IMR-90 (cell line): ENCODE measurements at regions not wholly inside any gene's neighbourhood (a gene's known extent, or its start where the extent isn't known, plus 50 kb on each side); places are given as distances from the start of the nearest gene placed in this dataset.

Experiments
- ATAC-seq: fragments of 200-7000 bp; cut with Tn5 transposase; 2 replicates; pipeline ENCODE4 v1.9.1; 2020; ENCODE audit warnings: low read depth, mild to moderate bottlenecking, moderate library complexity
- BruUV-seq: library from RNA; stranded (reverse); fragments of 400-500 nt; replicated peaks from 2 replicates; lab custom pipeline; 2021; lab: Mats Ljungman, UMichigan
- CTCF ChIA-PET: fragments of 300-600 bp; formaldehyde crosslinking; extraction: SDS; loops from one replicate; lab custom pipeline; 2021; ENCODE audit warnings: antibody characterized with exemption; lab: Yijun Ruan, JAX
- POLR2A ChIA-PET: fragments of 300-600 bp; sonication (Branson Sonifier 250); formaldehyde crosslinking; loops from one replicate; lab custom pipeline; 2022; ENCODE audit warnings: antibody characterized with exemption; ENCODE audit not compliant: unreplicated experiment; lab: Charles Lee
- DNase-seq: peaks from one replicate; pipeline ENCODE4 v3.0.0; 2013
- H2AFZ ChIP-seq: replicated peaks from 2 replicates; pipeline ENCODE3; 2013; ENCODE audit warnings: low read length, mild to moderate bottlenecking; ENCODE audit not compliant: poor library complexity
- H2AK5ac ChIP-seq: 2 replicates; pipeline ENCODE4 v1.6.1; 2013; ENCODE audit warnings: low read depth, low read length, inconsistent platforms
- H2AK9ac ChIP-seq: replicated peaks from 2 replicates; pipeline ENCODE3; 2013; ENCODE audit warnings: mild to moderate bottlenecking, low read depth, low read length, moderate library complexity; ENCODE audit not compliant: poor library complexity
- H2BK120ac ChIP-seq: 2 replicates; pipeline ENCODE4 v1.6.1; 2013; ENCODE audit warnings: low read depth, low read length, inconsistent platforms
- H2BK15ac ChIP-seq: 3 replicates; pipeline ENCODE4 v1.6.1; 2013; ENCODE audit warnings: low read depth, low read length, inconsistent platforms
- H2BK20ac ChIP-seq: 2 replicates; pipeline ENCODE4 v1.6.1; 2013; ENCODE audit warnings: low read depth, mild to moderate bottlenecking, inconsistent platforms, low read length, moderate library complexity
- H2BK5ac ChIP-seq: 2 replicates; pipeline ENCODE4 v1.6.1; 2013; ENCODE audit warnings: mild to moderate bottlenecking, low read depth, low read length, inconsistent platforms; ENCODE audit not compliant: poor library complexity, severe bottlenecking
- H3K14ac ChIP-seq: replicated peaks from 2 replicates; pipeline ENCODE4 v1.6.1; 2013; ENCODE audit warnings: low read depth, low read length, inconsistent platforms
- H3K18ac ChIP-seq: 2 replicates; pipeline ENCODE4 v1.6.1; 2013; ENCODE audit warnings: low read depth, low read length, control low read depth
- H3K23ac ChIP-seq: 2 replicates; pipeline ENCODE4 v1.6.1; 2013; ENCODE audit warnings: low read depth, low read length, inconsistent platforms
- H3K27ac ChIP-seq: 2 replicates; pipeline ENCODE4 v1.5.1; 2013; ENCODE audit warnings: mild to moderate bottlenecking, control low read depth, low read length; ENCODE audit not compliant: insufficient read depth
- H3K27me3 ChIP-seq: 2 replicates; pipeline ENCODE4 v1.6.1; 2013; ENCODE audit warnings: low read length; ENCODE audit not compliant: control insufficient read depth, insufficient read depth
- H3K36me3 ChIP-seq: 2 replicates; pipeline ENCODE4 v1.6.1; 2013; ENCODE audit warnings: low read length, mixed read lengths; ENCODE audit not compliant: control insufficient read depth, insufficient read depth
- H3K4ac ChIP-seq: 2 replicates; pipeline ENCODE4 v1.6.1; 2013; ENCODE audit warnings: low read depth, low read length, inconsistent platforms
- H3K4me1 ChIP-seq: 2 replicates; pipeline ENCODE4 v1.6.1; 2013; ENCODE audit warnings: low read length, mixed read lengths; ENCODE audit not compliant: control insufficient read depth, insufficient read depth
- H3K4me2 ChIP-seq: 2 replicates; pipeline ENCODE4 v1.6.1; 2013; ENCODE audit warnings: low read depth, mild to moderate bottlenecking, control low read depth, low read length, moderate library complexity
- H3K4me3 ChIP-seq: 2 replicates; pipeline ENCODE4 v1.5.1; 2013; ENCODE audit warnings: low read depth, mild to moderate bottlenecking, control low read depth, low read length, moderate library complexity; ENCODE audit not compliant: insufficient read depth
- H3K56ac ChIP-seq: 2 replicates; pipeline ENCODE4 v1.6.1; 2013; ENCODE audit warnings: low read length, inconsistent platforms; ENCODE audit not compliant: insufficient read depth; ENCODE audit errors: extremely low read depth
- H3K79me1 ChIP-seq, 2 experiments: 2 replicates each; pipeline ENCODE4 v1.6.1; 2013; ENCODE audit warnings: low read length in 2 of 2, inconsistent platforms in 1 of 2, low read depth in 1 of 2
- H3K9ac ChIP-seq: 2 replicates; pipeline ENCODE4 v1.6.1; 2013; ENCODE audit warnings: low read depth, low read length, control low read depth
- H3K9me1 ChIP-seq: 2 replicates; pipeline ENCODE4 v1.6.1; 2013; ENCODE audit warnings: low read length, inconsistent platforms; ENCODE audit not compliant: insufficient read depth
- H3K9me3 ChIP-seq: 2 replicates; pipeline ENCODE4 v1.6.1; 2013; ENCODE audit warnings: low read length; ENCODE audit not compliant: control insufficient read depth, insufficient read depth
- H4K20me1 ChIP-seq: 2 replicates; pipeline ENCODE4 v1.6.1; 2013; ENCODE audit warnings: low read length, inconsistent platforms; ENCODE audit not compliant: insufficient read depth
- H4K5ac ChIP-seq: 2 replicates; pipeline ENCODE4 v1.6.1; 2013; ENCODE audit warnings: mild to moderate bottlenecking, low read depth, low read length, control low read depth
- H4K8ac ChIP-seq, 2 experiments: 2 replicates each; pipeline ENCODE4 v1.6.1; 2013; ENCODE audit warnings: low read depth in 2 of 2, low read length in 2 of 2, control low read depth in 1 of 2, inconsistent platforms in 1 of 2
- H4K91ac ChIP-seq: 2 replicates; pipeline ENCODE4 v1.6.1; 2013; ENCODE audit warnings: low read depth, low read length, inconsistent platforms; ENCODE audit not compliant: insufficient read depth
- CEBPB ChIP-seq: IDR thresholded peaks from 2 replicates; pipeline ENCODE4 v1.6.1; 2012; ENCODE audit warnings: low read depth, low read length, improper control_type of control experiment
- CHD1 ChIP-seq: IDR thresholded peaks from 2 replicates; pipeline ENCODE4 v1.6.1; 2012; ENCODE audit warnings: low read depth, low read length, improper control_type of control experiment
- MAFK ChIP-seq: IDR thresholded peaks from 2 replicates; pipeline ENCODE4 v1.6.1; 2012; ENCODE audit warnings: low read depth, low read length, improper control_type of control experiment
- MAZ ChIP-seq: IDR thresholded peaks from 2 replicates; pipeline ENCODE4 v1.6.1; 2012; ENCODE audit warnings: low read depth, mild to moderate bottlenecking, low read length, improper control_type of control experiment, moderate library complexity, borderline replicate concordance
- MXI1 ChIP-seq: IDR thresholded peaks from 2 replicates; pipeline ENCODE4 v1.6.1; 2012; ENCODE audit warnings: low read depth, mild to moderate bottlenecking, low read length, moderate library complexity, borderline replicate concordance
- NFE2L2 ChIP-seq: fragments of 150-350 bp; IDR thresholded peaks from 2 replicates; pipeline ENCODE4 v1.6.1; 2016; ENCODE audit warnings: low read depth, mild to moderate bottlenecking, low read length
- RAD21 ChIP-seq: IDR thresholded peaks from 2 replicates; pipeline ENCODE4 v1.6.1; 2012; ENCODE audit warnings: low read length, improper control_type of control experiment
- RCOR1 ChIP-seq: IDR thresholded peaks from 2 replicates; pipeline ENCODE4 v1.6.1; 2012; ENCODE audit warnings: mild to moderate bottlenecking, low read length, improper control_type of control experiment; ENCODE audit not compliant: insufficient replicate concordance
- whole genome bisulfite sequencing, 2 experiments: methylation state at CpG; one replicate each; pipeline versions ENCODE4 v1.1.5 to v1.1.7; 2013; ENCODE audit warnings: missing lambda C conversion rate in 2 of 2; ENCODE audit not compliant: insufficient read length in 1 of 2; ENCODE audit errors: extremely low coverage in 2 of 2; 5-methylcytosine and 5-hydroxymethylcytosine counted together
- dilution Hi-C: fragments of 300-500 bp; cut with HindIII; formaldehyde crosslinking; loops from one replicate; pipeline ENCODE4 v1.14.3; 2018; ENCODE audit warnings: low sequenced_read_pairs; ENCODE audit not compliant: unreplicated experiment
- in situ Hi-C: fragments of 300-500 bp; cut with MboI; formaldehyde crosslinking; loops from 3 replicates; pipeline ENCODE4 v1.14.3; 2019; ENCODE audit warnings: low sequenced_read_pairs, inconsistent platforms, mixed read lengths
- intact Hi-C: fragments of 100-400 bp; cut with micrococcal nuclease; formaldehyde crosslinking; loops from 2 replicates; pipeline ENCODE4 v1.10.0; 2022
- TF ChIP-seq, protein P1 (sequence below): fragments of 150-350 bp; IDR thresholded peaks from 2 replicates; pipeline ENCODE4 v1.6.1; 2016; ENCODE audit warnings: low read depth, mild to moderate bottlenecking, low read length, moderate library complexity, borderline replicate concordance
- TF ChIP-seq, protein P2 (sequence below): fragments of 150-350 bp; IDR thresholded peaks from 2 replicates; pipeline ENCODE4 v1.6.1; 2017; ENCODE audit warnings: mild to moderate bottlenecking, antibody characterized with exemption, low read length, low read depth

DNA sequence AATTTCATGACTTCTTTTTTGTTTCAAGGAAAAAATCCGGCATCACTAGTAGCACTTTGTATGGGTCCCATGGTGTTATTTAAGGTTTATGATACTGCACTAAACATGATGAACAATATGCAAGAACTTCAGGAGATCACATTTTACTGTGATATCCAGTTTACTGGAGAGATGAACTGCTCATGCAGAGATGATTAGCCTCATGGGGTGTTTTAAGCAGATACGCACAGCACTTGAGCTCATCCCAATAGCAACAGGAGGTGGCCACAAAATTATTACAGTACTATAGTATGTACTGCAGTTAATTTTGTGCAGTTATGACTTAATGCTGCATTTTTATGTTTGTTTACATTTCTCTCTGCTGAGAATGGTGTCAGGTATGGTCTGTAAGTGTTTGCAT lies 303.7 kb upstream of the PCDH15 start:
- no peaks in the 10 kb centered on the region for H3K9me3 ChIP-seq

More for the DNA sequence above, 303.7 kb upstream of the PCDH15 start:
- H3K4me3 ChIP-seq, result no peak overlapping the region
- no peak overlapping the region for H3K18ac ChIP-seq
- no TSS peak for BruUV-seq
- no peaks in the 10 kb centered on the region for H3K27me3 ChIP-seq
- WGBS, 2 experiments, result no CpG with 5 or more reads among the region's 2 CpGs
- H2BK5ac ChIP-seq, result no peak overlapping the region
- no peak overlapping the region for H3K23ac ChIP-seq
- no peaks in the 10 kb centered on the region for H3K36me3 ChIP-seq
- no peak overlapping the region for H4K5ac ChIP-seq
- H2AK9ac ChIP-seq, result no peak overlapping the region
- ATAC-seq (no peak), DNase-seq (no peak)
- no peak overlapping the region for H2BK15ac ChIP-seq
- no peaks in the 10 kb centered on the region for H3K9me1 ChIP-seq
- H3K14ac ChIP-seq, result no peak overlapping the region
- no peak overlapping the region for H2AK5ac ChIP-seq
- H2BK120ac ChIP-seq, result no peak overlapping the region
- H3K79me1 ChIP-seq, result no peaks in the 10 kb centered on the region
- dilution Hi-C loops (no loop called here), in situ Hi-C loops (no loop called here), intact Hi-C loops (no loop called here)
- no peak overlapping the region for H3K9ac ChIP-seq
- H3K4me2 ChIP-seq, result no peak overlapping the region
- TF ChIP-seq MAFK (no peak), CHD1 (no peak), NFE2L2 (no peak), MXI1 (no peak), MAZ (no peak), RAD21 (no peak), CEBPB (no peak), RCOR1 (no peak)
- TF ChIP-seq, protein P1, sequence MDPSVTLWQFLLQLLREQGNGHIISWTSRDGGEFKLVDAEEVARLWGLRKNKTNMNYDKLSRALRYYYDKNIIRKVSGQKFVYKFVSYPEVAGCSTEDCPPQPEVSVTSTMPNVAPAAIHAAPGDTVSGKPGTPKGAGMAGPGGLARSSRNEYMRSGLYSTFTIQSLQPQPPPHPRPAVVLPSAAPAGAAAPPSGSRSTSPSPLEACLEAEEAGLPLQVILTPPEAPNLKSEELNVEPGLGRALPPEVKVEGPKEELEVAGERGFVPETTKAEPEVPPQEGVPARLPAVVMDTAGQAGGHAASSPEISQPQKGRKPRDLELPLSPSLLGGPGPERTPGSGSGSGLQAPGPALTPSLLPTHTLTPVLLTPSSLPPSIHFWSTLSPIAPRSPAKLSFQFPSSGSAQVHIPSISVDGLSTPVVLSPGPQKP, result no peak
- TF ChIP-seq, protein P2, sequence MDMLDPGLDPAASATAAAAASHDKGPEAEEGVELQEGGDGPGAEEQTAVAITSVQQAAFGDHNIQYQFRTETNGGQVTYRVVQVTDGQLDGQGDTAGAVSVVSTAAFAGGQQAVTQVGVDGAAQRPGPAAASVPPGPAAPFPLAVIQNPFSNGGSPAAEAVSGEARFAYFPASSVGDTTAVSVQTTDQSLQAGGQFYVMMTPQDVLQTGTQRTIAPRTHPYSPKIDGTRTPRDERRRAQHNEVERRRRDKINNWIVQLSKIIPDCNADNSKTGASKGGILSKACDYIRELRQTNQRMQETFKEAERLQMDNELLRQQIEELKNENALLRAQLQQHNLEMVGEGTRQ, result no peak
- no peak overlapping the region for H3K56ac ChIP-seq
- H3K27ac ChIP-seq, result no peak overlapping the region
- no peaks in the 10 kb centered on the region for H3K4me1 ChIP-seq
- H4K91ac ChIP-seq, result no peak overlapping the region
- ChIA-PET POLR2A (no interaction called here), CTCF (interaction anchor here (0.6 to 1.1 kb wide), 2 partner anchors 11 to 28 kb away, joined by 3 to 7 read pairs; no protein-coding TSS in a partner anchor)
- no peak overlapping the region for H4K8ac ChIP-seq
- no peak overlapping the region for H2BK20ac ChIP-seq
- H3K4ac ChIP-seq, result no peak overlapping the region
- no peaks in the 10 kb centered on the region for H4K20me1 ChIP-seq
- no peak overlapping the region for H2AFZ ChIP-seq
